ENCODE measurements at regions not wholly inside any gene's neighbourhood (a gene's known extent, or its start where the extent isn't known, plus 50 kb on each side); places are given as distances from the start of the nearest gene placed in this dataset.

GRCh38 chr3:181431748-181432147, 280.0 kb upstream of the SOX2 start:
- DNase-seq: no peak

- DNase-seq: no peak
Measured at GRCh38 chr3:181425074-181425473, 286.7 kb upstream of the SOX2 start.

GRCh38 chr3:181418233-181418632, 293.5 kb upstream of the SOX2 start:
- DNase-seq: no peak

- DNase-seq: no peak
Measured at GRCh38 chr3:181417748-181418147, 294.0 kb upstream of the SOX2 start.

GRCh38 chr3:181410870-181411269, 300.9 kb upstream of the SOX2 start:
- DNase-seq: no peak

GRCh38 chr3:181403876-181404660, 307.7 kb upstream of the SOX2 start:
- DNase-seq: no peak

GRCh38 chr3:181402347-181402746, 309.4 kb upstream of the SOX2 start:
- DNase-seq: no peak

GRCh38 chr3:181384970-181385369, 326.8 kb upstream of the SOX2 start:
- no peak for DNase-seq

GRCh38 chr3:181383760-181384159, 328.0 kb upstream of the SOX2 start:
- no peak for DNase-seq

GRCh38 chr3:181383201-181383600, 328.5 kb upstream of the SOX2 start:
- DNase-seq: no peak

- DNase-seq: no peak
Measured at GRCh38 chr3:181382656-181383055, 329.1 kb upstream of the SOX2 start.

- no peak for DNase-seq
Measured at GRCh38 chr3:181379278-181379677, 332.4 kb upstream of the SOX2 start.

- DNase-seq: no peak
Measured at GRCh38 chr3:181369637-181370036, 342.1 kb upstream of the SOX2 start.

GRCh38 chr3:181363231-181363630, 348.5 kb upstream of the SOX2 start:
- DNase-seq: no peak

GRCh38 chr3:181362378-181362777, 349.3 kb upstream of the SOX2 start:
- DNase-seq: no peak

- no peak for DNase-seq
Measured at GRCh38 chr3:181358562-181358961, 353.2 kb upstream of the SOX2 start.

GRCh38 chr3:181358060-181358459, 353.7 kb upstream of the SOX2 start:
- no peak for DNase-seq

GRCh38 chr3:181354140-181354539, 357.6 kb upstream of the SOX2 start:
- no peak for DNase-seq

GRCh38 chr3:181344331-181344730, 354.8 kb upstream of the DNAJC19 start:
- DNase-seq: no peak

GRCh38 chr3:181336597-181336996, 347.1 kb upstream of the DNAJC19 start:
- DNase-seq: no peak

- no peak for DNase-seq
Measured at GRCh38 chr3:181333394-181333793, 343.9 kb upstream of the DNAJC19 start.

- DNase-seq: no peak
Measured at GRCh38 chr3:181330821-181331563, 341.5 kb upstream of the DNAJC19 start.

- DNase-seq: no peak
Measured at GRCh38 chr3:181330257-181330656, 340.7 kb upstream of the DNAJC19 start.

- DNase-seq: no peak
Measured at GRCh38 chr3:181329024-181329423, 339.5 kb upstream of the DNAJC19 start.
